GM19324 (cell line): ENCODE measurements at regions not wholly inside any gene's neighbourhood (a gene's known extent, or its start where the extent isn't known, plus 50 kb on each side); places are given as distances from the start of the nearest gene placed in this dataset.

Experiments
- ATAC-seq: cut with Tn5 transposase; IDR thresholded peaks from one replicate; pipeline ENCODE4 v1.9.1; 2021; ENCODE audit warnings: mild to moderate bottlenecking, moderate library complexity; ENCODE audit not compliant: unreplicated experiment, low FRiP score

- ATAC-seq = no peak
These were observed 231.6 kb downstream of the MATN1 start for GRCh38 chr1:30491831-30492230.

- no peak for ATAC-seq
These were observed 232.8 kb downstream of the MATN1 start for GRCh38 chr1:30490554-30491053.

- ATAC-seq = no peak
These were observed 233.5 kb downstream of the MATN1 start for GRCh38 chr1:30489737-30490389.

- ATAC-seq = no peak
These were observed 235.0 kb downstream of the MATN1 start for GRCh38 chr1:30488324-30488913.

- ATAC-seq = no peak
These were observed 236.3 kb downstream of the MATN1 start for GRCh38 chr1:30487042-30487441.

- ATAC-seq = no peak
These were observed 238.3 kb downstream of the MATN1 start for GRCh38 chr1:30485072-30485471.

- no peak for ATAC-seq
These were observed 238.7 kb downstream of the MATN1 start for GRCh38 chr1:30484668-30485067.

GRCh38 chr1:30479575-30479974 lies 243.8 kb downstream of the MATN1 start:
- no peak for ATAC-seq

- ATAC-seq = no peak
These were observed 244.4 kb downstream of the MATN1 start for GRCh38 chr1:30478799-30479563.

GRCh38 chr1:30478283-30478682 lies 245.1 kb downstream of the MATN1 start:
- ATAC-seq = no peak

GRCh38 chr1:30477588-30477987 lies 245.8 kb downstream of the MATN1 start:
- no peak for ATAC-seq

GRCh38 chr1:30476911-30477459 lies 246.4 kb downstream of the MATN1 start:
- ATAC-seq = no peak

GRCh38 chr1:30476476-30476875 lies 246.9 kb downstream of the MATN1 start:
- no peak for ATAC-seq

- ATAC-seq = no peak
These were observed 247.4 kb downstream of the MATN1 start for GRCh38 chr1:30475966-30476365.

- no peak for ATAC-seq
These were observed 248.2 kb downstream of the MATN1 start for GRCh38 chr1:30475201-30475600.

GRCh38 chr1:30474818-30475200 lies 248.6 kb downstream of the MATN1 start:
- ATAC-seq = no peak

- ATAC-seq = no peak
These were observed 249.2 kb downstream of the MATN1 start for GRCh38 chr1:30473922-30474817.

GRCh38 chr1:30472526-30472925 lies 250.9 kb downstream of the MATN1 start:
- no peak for ATAC-seq

GRCh38 chr1:30472009-30472408 lies 251.4 kb downstream of the MATN1 start:
- no peak for ATAC-seq

- ATAC-seq = no peak
These were observed 252.1 kb downstream of the MATN1 start for GRCh38 chr1:30471307-30471706.
